SW480 (cell line): ENCODE measurements at regions not wholly inside any gene's neighbourhood (a gene's known extent, or its start where the extent isn't known, plus 50 kb on each side); places are given as distances from the start of the nearest gene placed in this dataset.

Source experiments
- DNase-seq: peaks from one replicate; pipeline ENCODE4 v3.0.0-alpha.2; 2016; ENCODE audit warnings: low spot score

GRCh38 chr5:175035882-175036533, 311.6 kb downstream of the MSX2 start:
- DNase-seq = no peak

- no peak for DNase-seq
These were observed 310.5 kb downstream of the MSX2 start for GRCh38 chr5:175034924-175035323.

GRCh38 chr5:175032741-175033151, 308.4 kb downstream of the MSX2 start:
- DNase-seq = no peak

GRCh38 chr5:175032013-175032412, 307.6 kb downstream of the MSX2 start:
- DNase-seq = no peak

GRCh38 chr5:175027390-175027789, 303.0 kb downstream of the MSX2 start:
- no peak for DNase-seq

GRCh38 chr5:175025077-175025476, 300.7 kb downstream of the MSX2 start:
- no peak for DNase-seq

- DNase-seq = no peak
These were observed 297.7 kb downstream of the MSX2 start for GRCh38 chr5:175021841-175022625.

GRCh38 chr5:175021321-175021720, 296.9 kb downstream of the MSX2 start:
- DNase-seq = no peak

GRCh38 chr5:175015028-175015685, 290.8 kb downstream of the MSX2 start:
- DNase-seq = no peak

GRCh38 chr5:175013251-175013650, 288.9 kb downstream of the MSX2 start:
- no peak for DNase-seq

- DNase-seq = no peak
These were observed 287.9 kb downstream of the MSX2 start for GRCh38 chr5:175012267-175012666.

- DNase-seq = no peak
These were observed 279.1 kb downstream of the MSX2 start for GRCh38 chr5:175003531-175003930.

GRCh38 chr5:175001876-175002645, 277.7 kb downstream of the MSX2 start:
- DNase-seq = no peak

GRCh38 chr5:175001311-175001710, 276.9 kb downstream of the MSX2 start:
- DNase-seq = no peak

- DNase-seq = no peak
These were observed 275.2 kb downstream of the MSX2 start for GRCh38 chr5:174999581-174999980.

GRCh38 chr5:174998131-174998730, 273.8 kb downstream of the MSX2 start:
- no peak for DNase-seq

GRCh38 chr5:174997688-174998087, 273.3 kb downstream of the MSX2 start:
- no peak for DNase-seq

GRCh38 chr5:174996941-174997340, 272.6 kb downstream of the MSX2 start:
- no peak for DNase-seq

GRCh38 chr5:174995827-174996226, 271.4 kb downstream of the MSX2 start:
- DNase-seq = no peak

GRCh38 chr5:174991847-174992246, 267.5 kb downstream of the MSX2 start:
- DNase-seq = no peak

- DNase-seq = no peak
These were observed 266.5 kb downstream of the MSX2 start for GRCh38 chr5:174990909-174991308.

- no peak for DNase-seq
These were observed 263.1 kb downstream of the MSX2 start for GRCh38 chr5:174987443-174988012.
